Lung (tissue), 11 donors: ENCODE measurements at regions not wholly inside any gene's neighbourhood (a gene's known extent, or its start where the extent isn't known, plus 50 kb on each side); places are given as distances from the start of the nearest gene placed in this dataset.
"Not testable (repeated sequence)": the region's sequence is repeated elsewhere in the genome, so short reads cannot be mapped to it uniquely, and the experiment has no call there.

Experiments
- ATAC-seq: fragments of 200-7000 bp; cut with Tn5 transposase; one replicate; pipeline ENCODE4 v1.9.1; 2020; ENCODE audit warnings: moderate number of reproducible peaks; ENCODE audit not compliant: insufficient read depth, low FRiP score
- DNase-seq, 3 donors: peaks; one replicate each; pipeline ENCODE4 v3.0.0-alpha.2; 2013 to 2017
- H3K27ac ChIP-seq, 2 donors: one replicate each; pipeline ENCODE4 v1.5.1; 2013; ENCODE audit warnings: mild to moderate bottlenecking in 2 of 2, moderate library complexity in 2 of 2, control low read depth in 1 of 2, inconsistent platforms in 1 of 2, low read depth in 1 of 2, low read length in 1 of 2
- H3K27me3 ChIP-seq, 3 donors: one replicate each; pipeline ENCODE4 v1.5.1; 2013; ENCODE audit warnings: low read length in 2 of 3; ENCODE audit not compliant: control insufficient read depth in 3 of 3, insufficient read depth in 3 of 3
- H3K36me3 ChIP-seq, 4 donors: one replicate each; pipeline ENCODE4 v1.5.1; 2013; ENCODE audit warnings: low read length in 4 of 4, mild to moderate bottlenecking in 1 of 4, moderate library complexity in 1 of 4; ENCODE audit not compliant: control insufficient read depth in 4 of 4, insufficient read depth in 4 of 4
- H3K4me1 ChIP-seq, 5 donors: one replicate each; pipeline ENCODE4 v1.5.1; 2013; ENCODE audit warnings: low read length in 5 of 5, mild to moderate bottlenecking in 2 of 5, moderate library complexity in 1 of 5; ENCODE audit not compliant: control insufficient read depth in 5 of 5, insufficient read depth in 5 of 5
- H3K4me3 ChIP-seq: one replicate; pipeline ENCODE4 v1.5.1; 2013; ENCODE audit warnings: mild to moderate bottlenecking, control low read depth, moderate library complexity
- H3K9ac ChIP-seq, 2 donors: one replicate each; pipeline ENCODE4 v1.5.1; 2013; ENCODE audit warnings: low read length in 2 of 2, control low read depth in 1 of 2; ENCODE audit not compliant: insufficient read depth in 1 of 2
- H3K9me3 ChIP-seq, 4 donors: one replicate each; pipeline ENCODE4 v1.5.1; 2013; ENCODE audit warnings: low read length in 3 of 4, mild to moderate bottlenecking in 1 of 4, moderate library complexity in 1 of 4; ENCODE audit not compliant: control insufficient read depth in 4 of 4, insufficient read depth in 3 of 4
- CTCF ChIP-seq: IDR thresholded peaks from 2 replicates; pipeline ENCODE4 v1.5.1; 2012; ENCODE audit warnings: mild to moderate bottlenecking; ENCODE audit errors: control extremely low read depth, extremely low read depth
- WGBS, 2 donors: extraction: QIAGEN DNeasy Blood & Tissue Kit; methylation state at CpG; one replicate each; pipeline ENCODE4 v1.1.7; 2013; 5-methylcytosine and 5-hydroxymethylcytosine counted together
- donor health status: control.
- donor health status: control.
- donor health status: Bipolar disorder and iron deficiency.
- donor health status: healthy.
- donor health status: DM: yes; HTN: yes; CAD: no.

- Histone ChIP-seq H3K9ac (no peak overlapping the region), H3K27ac (no peak overlapping the region), H3K27me3 (no peaks in the 10 kb centered on the region), H3K4me3 (no peak overlapping the region), H3K9me3 (peaks cover 0 to 2% (median 0%) of the 10 kb centered on the region in 4 donors), H3K4me1 (no peaks in the 10 kb centered on the region), H3K36me3 (no peaks in the 10 kb centered on the region)
- no peak for ATAC-seq
- no peak for DNase-seq
- WGBS, 2 donors = 78 to 87% methylated on average over 3 of the region's 3 CpGs
- no peak for TF ChIP-seq CTCF
Observed at GRCh38 chr7:97307521-97308108, 190.1 kb downstream of the SDHAF3 start.

GRCh38 chr7:97313900-97314299, 196.4 kb downstream of the SDHAF3 start:
- no peak overlapping the region for H3K9ac ChIP-seq
- no peaks in the 10 kb centered on the region for H3K27me3 ChIP-seq
- WGBS, 2 donors = 22 to 68% methylated on average over 4 of the region's 4 CpGs
- H3K4me3 ChIP-seq = no peak overlapping the region
- no peak for DNase-seq
- no peak overlapping the region for H3K27ac ChIP-seq
- no peak for ATAC-seq
- H3K4me1 ChIP-seq = no peaks in the 10 kb centered on the region
- H3K36me3 ChIP-seq = no peaks in the 10 kb centered on the region
- no peak for TF ChIP-seq CTCF
- H3K9me3 ChIP-seq = peaks cover 0 to 16% (median 10%) of the 10 kb centered on the region in 4 donors

- Histone ChIP-seq H3K9ac (no peak overlapping the region), H3K4me3 (no peak overlapping the region), H3K4me1 (no peaks in the 10 kb centered on the region), H3K36me3 (no peaks in the 10 kb centered on the region), H3K27me3 (no peaks in the 10 kb centered on the region), H3K27ac (no peak overlapping the region), H3K9me3 (peaks cover 0 to 16% (median 10%) of the 10 kb centered on the region in 4 donors)
- ATAC-seq (no peak), DNase-seq (no peak)
- TF ChIP-seq CTCF = no peak
- 48 to 52% methylated on average over 1 of the region's 1 CpG for WGBS, 2 donors
Observed at GRCh38 chr7:97317575-97317974, 200.1 kb downstream of the SDHAF3 start.

GRCh38 chr7:97329871-97330270, 212.4 kb downstream of the SDHAF3 start:
- ATAC-seq, DNase-seq, H3K9ac ChIP-seq, H3K36me3 ChIP-seq, H3K27ac ChIP-seq, H3K4me1 ChIP-seq, H3K27me3 ChIP-seq, H3K4me3 ChIP-seq: not testable (repeated sequence)
- 63 to 68% methylated on average over 9 of the region's 9 CpGs for WGBS, 2 donors
- peaks cover 0 to 13% (median 0%) of the 10 kb centered on the region in 4 donors for H3K9me3 ChIP-seq
